ENCODE measurements at regions not wholly inside any gene's neighbourhood (a gene's known extent, or its start where the extent isn't known, plus 50 kb on each side); places are given as distances from the start of the nearest gene placed in this dataset.

GRCh38 chr22:47547239-47547661 lies 784.8 kb downstream of the TBC1D22A start:
- no peak for DNase-seq (ENCODE audit: low spot score)
- no peak for TF ChIP-seq CTCF (IDR thresholded peaks at IDR 0.05)
- no peak for ATAC-seq (ENCODE audit: low FRiP score)

GRCh38 chr22:47544696-47545095 lies 782.2 kb downstream of the TBC1D22A start:
- TF ChIP-seq CTCF (IDR thresholded peaks at IDR 0.05), result no peak
- DNase-seq (ENCODE audit: low spot score) (no peak), ATAC-seq (ENCODE audit: low FRiP score) (no peak)

- TF ChIP-seq CTCF (IDR thresholded peaks at IDR 0.05), result no peak
These were observed 781.0 kb downstream of the TBC1D22A start for GRCh38 chr22:47543447-47543846.

GRCh38 chr22:47540011-47540410 lies 777.6 kb downstream of the TBC1D22A start:
- DNase-seq (ENCODE audit: low spot score), result no peak
- no peak for TF ChIP-seq CTCF (IDR thresholded peaks at IDR 0.05)
- ATAC-seq (ENCODE audit: low FRiP score), result no peak

More at GRCh38 chr22:47543447-47543846, 781.0 kb downstream of the TBC1D22A start:
- no peak for ATAC-seq (ENCODE audit: low FRiP score)
- DNase-seq (ENCODE audit: low spot score), result no peak

GRCh38 chr22:47539374-47539773 lies 776.9 kb downstream of the TBC1D22A start:
- ATAC-seq (ENCODE audit: low FRiP score), result no peak
- TF ChIP-seq CTCF (IDR thresholded peaks at IDR 0.05), result no peak
- no peak for DNase-seq (ENCODE audit: low spot score)

GRCh38 chr22:47535681-47536080 lies 773.2 kb downstream of the TBC1D22A start:
- no peak for ATAC-seq (ENCODE audit: low FRiP score)
- TF ChIP-seq CTCF (IDR thresholded peaks at IDR 0.05), result no peak
- no peak for DNase-seq (ENCODE audit: low spot score)

GRCh38 chr22:47534804-47535410 lies 772.5 kb downstream of the TBC1D22A start:
- ATAC-seq (ENCODE audit: low FRiP score), result no peak
- no peak for TF ChIP-seq CTCF (IDR thresholded peaks at IDR 0.05)

More at GRCh38 chr22:47534804-47535410, 772.5 kb downstream of the TBC1D22A start:
- no peak for DNase-seq (ENCODE audit: low spot score)

Data from omental fat pad (tissue), 3 donors.